ENCODE measurements at regions not wholly inside any gene's neighbourhood (a gene's known extent, or its start where the extent isn't known, plus 50 kb on each side); places are given as distances from the start of the nearest gene placed in this dataset.

GRCh38 chr2:128841803-128842202 is 523.1 kb upstream of the HS6ST1 start:
- DNase-seq (ENCODE audit: low read depth in 2 of 2) = no peak

- no peak for DNase-seq (ENCODE audit: low read depth in 2 of 2)
These were observed 548.6 kb upstream of the HS6ST1 start for GRCh38 chr2:128867311-128867710.

GRCh38 chr2:128867936-128868636 is 549.4 kb upstream of the HS6ST1 start:
- no peak for DNase-seq (ENCODE audit: low read depth in 2 of 2)

- no peak for DNase-seq (ENCODE audit: low read depth in 2 of 2)
These were observed 550.3 kb upstream of the HS6ST1 start for GRCh38 chr2:128868686-128869551.

DNA sequence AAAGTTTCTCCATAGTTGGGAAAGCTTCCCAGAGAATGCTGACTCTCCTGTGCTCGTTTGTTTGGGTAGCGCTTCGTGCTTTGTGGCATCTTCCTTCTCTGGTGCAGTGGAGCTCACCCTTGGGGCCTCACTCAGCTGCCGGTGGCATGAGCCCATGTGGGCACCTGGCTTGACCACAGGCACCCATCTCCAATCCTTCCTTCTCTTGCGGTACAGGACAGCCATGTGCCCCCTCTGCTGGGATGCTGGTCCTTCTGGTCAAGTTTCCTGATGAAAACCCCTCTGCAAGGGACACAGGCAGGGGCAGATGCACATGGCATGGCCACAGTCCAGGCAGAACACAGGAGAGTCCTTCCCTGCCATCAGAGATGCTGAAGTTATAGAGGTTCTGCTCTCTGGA is 555.9 kb upstream of the HS6ST1 start:
- no peak for DNase-seq (ENCODE audit: low read depth in 2 of 2)

DNA sequence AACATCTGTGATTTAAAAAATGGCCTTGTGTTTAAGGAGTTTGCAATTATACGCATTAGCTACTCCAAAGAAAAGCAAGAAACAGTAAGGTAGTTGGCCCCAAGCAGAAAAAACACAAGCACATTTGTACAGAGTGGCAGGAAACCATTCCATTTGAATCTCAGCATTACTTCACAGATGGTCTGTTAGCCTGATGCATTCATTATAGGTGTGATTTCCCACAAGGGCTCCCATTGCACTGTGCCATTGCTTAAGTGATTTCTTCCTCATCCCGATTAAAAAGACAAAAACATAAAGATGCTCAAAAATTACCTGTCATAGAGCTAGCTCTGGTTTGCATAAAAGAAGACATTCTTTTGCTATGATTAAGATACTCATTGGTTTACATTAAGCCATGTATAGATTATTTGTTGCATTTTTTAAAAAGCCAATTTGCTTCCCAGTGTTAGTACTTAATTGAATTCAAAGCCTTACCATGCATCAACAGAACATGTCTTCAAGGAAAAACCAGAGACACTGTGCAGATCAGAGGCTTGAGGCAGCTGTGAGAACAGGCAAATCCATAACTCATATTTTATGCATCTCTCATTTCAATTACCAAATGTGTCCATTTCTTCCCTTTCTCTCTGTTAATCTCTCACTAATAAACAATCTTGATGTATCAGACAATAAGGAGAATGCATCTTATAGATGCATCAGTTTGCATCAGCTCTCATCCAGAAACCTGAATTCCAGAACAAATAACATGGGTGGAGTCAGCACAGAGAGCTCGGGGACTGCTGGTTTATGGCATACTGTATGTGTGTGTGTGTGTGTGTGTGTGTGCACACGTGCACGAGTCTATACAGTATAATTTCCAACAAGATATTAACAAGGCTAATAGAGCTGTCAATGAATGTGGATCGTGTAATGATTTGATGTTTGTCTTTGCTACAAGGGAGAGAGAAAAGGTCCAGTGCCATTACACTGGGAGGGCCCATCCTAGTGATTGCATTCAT is 558.6 kb upstream of the HS6ST1 start:
- no peak for DNase-seq (ENCODE audit: low read depth in 2 of 2)

DNA sequence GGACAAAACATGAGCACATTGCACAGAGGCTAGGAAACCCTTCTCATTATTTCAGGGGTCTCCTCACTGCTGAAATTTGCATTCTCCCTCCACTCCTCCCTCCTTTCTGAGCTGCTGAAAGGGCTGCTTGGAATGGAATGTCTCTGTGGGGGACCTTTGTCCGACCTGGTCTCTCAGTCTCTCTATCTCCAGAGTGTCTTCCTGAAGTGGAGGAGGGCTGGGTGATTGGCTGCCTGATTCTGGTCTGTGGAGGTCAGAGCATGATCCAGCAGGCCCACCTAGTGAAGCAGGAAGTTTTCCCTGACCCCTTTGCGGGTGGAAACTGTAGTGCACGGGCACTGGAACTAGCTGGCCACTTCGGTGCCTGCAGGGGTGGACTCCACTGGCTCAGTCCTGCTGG is 560.5 kb upstream of the HS6ST1 start:
- no peak for DNase-seq (ENCODE audit: low read depth in 2 of 2)

DNA sequence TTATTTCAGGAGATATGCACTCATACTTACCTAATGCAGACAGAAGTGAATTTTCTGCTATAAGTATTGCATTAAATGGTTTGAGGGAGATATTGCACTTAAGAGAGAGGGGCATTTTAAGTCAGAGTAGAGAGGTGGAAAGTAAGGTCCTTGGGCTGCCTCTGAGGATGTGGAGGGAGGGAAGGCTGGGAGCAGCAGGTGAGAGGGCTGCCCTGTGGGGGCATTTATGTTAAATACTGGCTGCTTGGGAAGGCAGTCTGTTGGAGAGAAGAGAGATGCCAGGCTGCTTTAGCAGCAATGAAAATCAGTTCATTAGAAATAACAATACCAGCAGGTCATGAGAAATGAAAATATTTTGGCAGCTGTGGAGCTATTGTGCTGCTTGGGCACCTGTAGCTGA is 576.2 kb upstream of the HS6ST1 start:
- no peak for DNase-seq (ENCODE audit: low read depth in 2 of 2)

DNA sequence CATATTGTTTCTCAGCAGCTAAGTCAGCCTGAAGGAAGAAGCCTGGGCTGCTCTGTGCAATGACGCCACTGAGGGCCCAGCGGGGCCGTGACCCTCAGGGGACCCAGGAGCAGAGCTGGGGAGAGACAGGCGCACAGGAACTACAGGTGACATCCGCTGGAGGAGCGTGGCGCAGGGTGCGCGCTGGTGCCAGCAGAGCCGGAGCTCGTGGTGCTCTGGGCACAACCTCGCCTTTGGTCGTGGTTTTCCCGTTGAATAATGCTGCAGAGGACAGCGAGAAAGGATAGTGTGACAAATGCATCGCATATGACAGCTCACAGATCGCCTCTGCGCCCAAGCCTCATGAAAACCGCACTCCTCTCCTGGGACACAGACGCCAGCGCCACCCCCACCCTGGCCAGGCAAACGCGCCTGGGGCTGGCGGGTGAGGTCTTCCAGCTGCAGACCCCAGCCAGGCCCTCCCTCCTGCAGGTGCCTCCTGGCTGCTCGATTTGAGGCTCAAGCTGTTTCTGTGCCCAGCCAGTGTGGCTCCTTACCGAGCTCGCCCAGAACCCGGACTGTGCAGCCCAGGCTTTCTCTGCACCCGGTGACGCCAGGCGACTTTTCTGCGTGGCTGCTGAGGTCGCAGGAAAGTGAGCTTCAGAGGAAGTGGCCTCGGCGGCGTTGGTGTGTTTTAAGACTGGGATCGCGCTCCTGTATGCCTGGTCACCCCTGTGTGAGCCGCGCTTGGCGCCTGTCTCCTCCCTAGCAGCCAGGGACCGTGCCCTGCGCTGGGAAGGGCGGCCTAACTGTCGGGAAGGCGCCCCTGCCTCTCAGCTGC is 583.1 kb upstream of the HS6ST1 start:
- no peak for DNase-seq (ENCODE audit: low read depth in 2 of 2)

GRCh38 chr2:128903637-128904036 is 585.0 kb upstream of the HS6ST1 start:
- no peak for DNase-seq (ENCODE audit: low read depth in 2 of 2)

GRCh38 chr2:128911276-128911675 is 592.6 kb upstream of the HS6ST1 start:
- no peak for DNase-seq (ENCODE audit: low read depth in 2 of 2)

DNA sequence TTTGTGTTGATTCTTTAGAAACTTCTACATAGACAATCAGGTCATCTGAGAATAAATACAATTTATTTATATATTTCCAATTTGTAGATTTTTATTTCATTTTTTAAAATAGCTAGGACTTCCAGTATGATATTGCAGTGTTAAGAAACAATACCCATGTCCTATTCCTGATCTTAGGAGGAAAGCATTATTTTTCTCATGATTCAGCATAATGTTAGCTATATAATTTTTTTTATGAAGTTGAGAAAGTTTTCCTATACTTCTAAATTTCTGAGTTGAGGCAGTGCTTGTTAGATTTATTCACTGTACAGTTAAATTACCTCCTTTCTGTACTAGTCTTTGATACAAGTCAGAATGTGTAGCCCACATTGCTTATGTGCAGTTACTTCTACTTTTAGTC is 595.7 kb upstream of the HS6ST1 start:
- DNase-seq (ENCODE audit: low read depth in 2 of 2) = no peak

GRCh38 chr2:128921751-128922150 is 603.1 kb upstream of the HS6ST1 start:
- DNase-seq (ENCODE audit: low read depth in 2 of 2) = no peak

- no peak for DNase-seq (ENCODE audit: low read depth in 2 of 2)
These were observed 603.5 kb upstream of the HS6ST1 start for GRCh38 chr2:128922154-128922553.

DNA sequence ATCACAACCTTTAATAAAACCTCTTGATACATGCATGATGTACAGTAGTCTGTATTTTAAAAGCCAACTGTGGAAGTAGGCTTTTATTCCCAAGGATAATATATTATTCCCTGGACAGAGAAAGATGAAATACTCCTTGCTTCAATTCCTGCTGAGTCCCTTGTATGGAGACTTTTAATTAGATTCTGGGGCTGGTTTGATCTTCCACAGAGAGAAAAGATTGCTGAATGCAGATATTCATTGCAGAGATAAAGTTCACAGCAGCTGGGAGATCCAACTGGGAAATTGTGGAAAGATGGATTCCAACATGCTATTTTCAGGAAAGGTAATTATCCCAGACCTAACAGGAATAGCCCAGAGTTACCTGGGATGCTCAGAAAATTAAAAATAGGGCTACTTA is 607.0 kb upstream of the HS6ST1 start:
- no peak for DNase-seq (ENCODE audit: low read depth in 2 of 2)

GRCh38 chr2:128930101-128930500 is 611.4 kb upstream of the HS6ST1 start:
- DNase-seq (ENCODE audit: low read depth in 2 of 2) = no peak

DNA sequence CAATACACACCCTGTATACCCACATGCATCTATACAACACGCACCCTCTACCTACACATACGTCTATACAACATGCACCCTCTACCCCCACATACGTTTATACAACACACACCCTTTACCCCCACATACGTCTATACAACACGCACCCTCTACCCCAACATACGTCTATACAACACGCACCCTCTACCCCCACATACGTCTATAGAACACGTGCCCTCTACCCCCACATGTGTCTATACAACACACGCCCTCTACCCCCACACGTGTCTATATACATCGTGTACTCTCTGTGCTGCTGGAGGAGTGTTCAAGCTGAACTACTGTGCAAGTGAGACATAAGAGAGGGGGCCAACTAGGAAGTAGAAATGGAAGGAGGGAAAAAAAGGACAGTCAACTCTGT is 621.7 kb upstream of the HS6ST1 start:
- DNase-seq (ENCODE audit: low read depth in 2 of 2) = no peak

GRCh38 chr2:128941751-128942150 is 623.1 kb upstream of the HS6ST1 start:
- no peak for DNase-seq (ENCODE audit: low read depth in 2 of 2)

- no peak for DNase-seq (ENCODE audit: low read depth in 2 of 2)
These were observed 630.7 kb upstream of the HS6ST1 start for GRCh38 chr2:128949360-128949759.

DNA sequence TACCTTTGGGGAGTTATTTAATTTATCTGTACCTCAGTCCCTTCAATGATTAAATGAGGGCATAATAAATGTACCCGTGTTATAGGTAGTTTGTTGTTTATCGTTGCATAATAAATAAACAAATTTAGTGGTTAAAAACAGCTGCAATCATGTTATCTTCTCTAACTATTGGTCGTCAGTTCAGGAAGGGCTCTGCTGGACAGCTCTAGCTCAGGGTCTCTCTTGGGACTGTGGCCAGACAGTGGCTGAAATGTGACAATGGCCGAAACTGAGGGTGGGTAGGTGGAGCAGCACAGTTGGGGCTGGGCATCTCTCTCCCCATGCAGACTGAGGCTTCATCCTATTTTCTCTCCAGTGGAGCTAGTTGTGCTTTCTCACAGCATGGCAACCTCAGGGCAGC is 632.1 kb upstream of the HS6ST1 start:
- DNase-seq (ENCODE audit: low read depth in 2 of 2) = no peak

GRCh38 chr2:128958241-128958640 is 639.6 kb upstream of the HS6ST1 start:
- no peak for DNase-seq (ENCODE audit: low read depth in 2 of 2)
